ENCODE measurements at regions not wholly inside any gene's neighbourhood (a gene's known extent, or its start where the extent isn't known, plus 50 kb on each side); places are given as distances from the start of the nearest gene placed in this dataset.

- no peak for ATAC-seq
- Mint-ChIP-seq H3K4me1 (ENCODE audit: low read depth in 2 of 2) (no peaks in the 10 kb centered on the region), H3K27me3 (peaks cover 10 to 25% of the 10 kb centered on the region in 2 donors), H3K27ac (no peak overlapping the region), H3K4me3 (no peak overlapping the region), H3K9me3 (no peaks in the 10 kb centered on the region), H3K36me3 (no peaks in the 10 kb centered on the region)
- DNase-seq (ENCODE audit: low spot score): no peak
These were observed 377.7 kb upstream of the MAF start for GRCh38 chr16:79977940-79978836.

GRCh38 chr16:79973320-79973719, 372.8 kb upstream of the MAF start:
- no peaks in the 10 kb centered on the region for H3K36me3 Mint-ChIP-seq
- no peak overlapping the region for H3K27ac Mint-ChIP-seq
- no peak for DNase-seq (ENCODE audit: low spot score)
- H3K9me3 Mint-ChIP-seq: no peaks in the 10 kb centered on the region
- no peaks in the 10 kb centered on the region for H3K4me1 Mint-ChIP-seq (ENCODE audit: low read depth in 2 of 2)
- no peak overlapping the region for H3K4me3 Mint-ChIP-seq
- H3K27me3 Mint-ChIP-seq: peaks cover 5 to 15% of the 10 kb centered on the region in 2 donors
- no peak for ATAC-seq

DNA sequence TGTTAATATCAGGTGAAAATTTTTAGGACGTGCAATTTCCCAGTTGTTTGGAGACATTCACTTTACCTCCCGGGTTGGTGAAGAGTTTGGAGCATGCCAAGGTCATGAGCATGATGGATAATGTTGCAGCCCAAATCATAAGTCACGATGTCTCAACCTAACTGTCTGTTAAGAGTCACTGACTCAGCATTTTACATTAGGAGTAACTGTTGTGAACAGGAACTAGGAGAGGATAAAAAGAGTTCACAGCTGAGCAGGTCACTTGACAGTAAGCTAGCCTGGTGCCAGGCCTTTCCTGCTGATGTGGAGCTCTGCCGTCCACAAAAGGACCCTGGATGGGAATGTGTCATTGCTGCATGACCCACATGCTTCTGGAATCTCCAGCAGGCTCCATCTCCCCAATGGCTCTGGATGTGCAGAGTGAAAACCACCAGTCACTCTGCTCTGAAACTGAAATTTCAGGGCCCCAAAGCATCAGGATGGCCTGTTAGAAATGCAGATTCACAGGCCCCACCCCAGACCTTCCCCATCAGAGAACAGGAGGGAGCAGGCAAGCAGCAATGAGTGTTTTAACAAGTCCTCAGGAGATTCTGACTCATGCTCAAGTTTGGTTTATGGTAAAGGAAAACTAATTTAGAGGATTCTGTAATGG, 371.6 kb upstream of the MAF start:
- H3K4me1 Mint-ChIP-seq (ENCODE audit: low read depth in 2 of 2): no peaks in the 10 kb centered on the region
- H3K27me3 Mint-ChIP-seq: peaks cover 0 to 10% of the 10 kb centered on the region in 2 donors

GRCh38 chr16:79971237-79971572, 370.7 kb upstream of the MAF start:
- no peaks in the 10 kb centered on the region for H3K9me3 Mint-ChIP-seq
- H3K4me3 Mint-ChIP-seq: no peak overlapping the region
- H3K4me1 Mint-ChIP-seq (ENCODE audit: low read depth in 2 of 2): no peaks in the 10 kb centered on the region
- H3K27ac Mint-ChIP-seq: no peak overlapping the region
- ATAC-seq (no peak), DNase-seq (ENCODE audit: low spot score) (no peak)
- peaks cover 1 to 7% of the 10 kb centered on the region in 2 donors for H3K27me3 Mint-ChIP-seq
- H3K36me3 Mint-ChIP-seq: no peaks in the 10 kb centered on the region

More for the DNA sequence above, 371.6 kb upstream of the MAF start:
- Mint-ChIP-seq H3K27ac (no peak overlapping the region), H3K36me3 (no peaks in the 10 kb centered on the region), H3K4me3 (no peak overlapping the region), H3K9me3 (no peaks in the 10 kb centered on the region)
- ATAC-seq: no peak
- no peak for DNase-seq (ENCODE audit: low spot score)

- H3K27me3 Mint-ChIP-seq: peaks cover 4 to 12% of the 10 kb centered on the region in 2 donors
- no peaks in the 10 kb centered on the region for H3K4me1 Mint-ChIP-seq (ENCODE audit: low read depth in 2 of 2)
- no peak overlapping the region for H3K4me3 Mint-ChIP-seq
- no peak for ATAC-seq
- no peaks in the 10 kb centered on the region for H3K9me3 Mint-ChIP-seq
- H3K36me3 Mint-ChIP-seq: no peaks in the 10 kb centered on the region
- DNase-seq (ENCODE audit: low spot score): no peak
- no peak overlapping the region for H3K27ac Mint-ChIP-seq
These were observed 370.2 kb upstream of the MAF start for GRCh38 chr16:79970551-79971236.

DNA sequence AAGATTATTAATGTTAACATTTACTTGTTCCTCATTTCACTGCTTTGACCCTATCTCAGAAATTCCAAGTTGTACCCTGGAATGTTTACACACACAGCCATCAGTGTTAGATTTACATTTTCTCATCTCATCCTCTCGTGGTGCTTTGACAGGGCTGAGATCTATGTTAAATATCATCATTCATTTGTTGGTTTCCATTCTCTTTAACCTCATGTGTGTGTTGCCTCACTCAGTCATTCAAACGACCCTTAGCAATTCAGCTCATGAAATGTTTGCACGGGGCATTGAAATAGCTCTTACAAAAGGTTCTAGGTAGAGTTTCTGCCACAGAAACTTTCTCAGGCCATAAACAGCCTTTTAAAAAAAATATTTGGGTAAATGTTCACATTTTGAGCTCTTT, 369.6 kb upstream of the MAF start:
- Mint-ChIP-seq H3K27me3 (peaks cover 5 to 13% of the 10 kb centered on the region in 2 donors), H3K27ac (no peak overlapping the region), H3K9me3 (no peaks in the 10 kb centered on the region), H3K4me3 (no peak overlapping the region), H3K36me3 (no peaks in the 10 kb centered on the region), H3K4me1 (ENCODE audit: low read depth in 2 of 2) (no peaks in the 10 kb centered on the region)
- ATAC-seq (no peak), DNase-seq (ENCODE audit: low spot score) (no peak)

DNA sequence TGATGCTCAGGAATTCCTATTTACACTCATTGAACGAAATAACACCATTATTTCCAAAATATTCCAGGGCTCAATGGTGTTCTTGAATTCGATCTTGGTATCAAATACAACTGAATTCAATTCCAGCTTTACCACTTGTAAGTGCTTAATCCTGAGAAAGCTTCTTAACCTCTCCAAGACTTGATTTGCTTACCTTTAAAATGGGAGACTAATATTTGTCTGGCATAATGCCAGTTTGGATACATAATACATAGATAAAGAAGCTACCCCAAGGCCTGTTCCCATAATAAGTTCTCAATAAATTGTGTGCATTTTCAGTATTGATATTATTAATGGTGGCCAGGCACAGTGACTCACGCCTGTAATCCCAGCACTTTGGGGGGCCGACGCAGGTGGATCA, 368.9 kb upstream of the MAF start:
- no peaks in the 10 kb centered on the region for H3K9me3 Mint-ChIP-seq
- peaks cover 5 to 14% of the 10 kb centered on the region in 2 donors for H3K27me3 Mint-ChIP-seq
- H3K27ac Mint-ChIP-seq: no peak overlapping the region
- H3K4me1 Mint-ChIP-seq (ENCODE audit: low read depth in 2 of 2): no peaks in the 10 kb centered on the region
- H3K36me3 Mint-ChIP-seq: no peaks in the 10 kb centered on the region
- ATAC-seq (no peak), DNase-seq (ENCODE audit: low spot score) (no peak)
- H3K4me3 Mint-ChIP-seq: no peak overlapping the region

DNA sequence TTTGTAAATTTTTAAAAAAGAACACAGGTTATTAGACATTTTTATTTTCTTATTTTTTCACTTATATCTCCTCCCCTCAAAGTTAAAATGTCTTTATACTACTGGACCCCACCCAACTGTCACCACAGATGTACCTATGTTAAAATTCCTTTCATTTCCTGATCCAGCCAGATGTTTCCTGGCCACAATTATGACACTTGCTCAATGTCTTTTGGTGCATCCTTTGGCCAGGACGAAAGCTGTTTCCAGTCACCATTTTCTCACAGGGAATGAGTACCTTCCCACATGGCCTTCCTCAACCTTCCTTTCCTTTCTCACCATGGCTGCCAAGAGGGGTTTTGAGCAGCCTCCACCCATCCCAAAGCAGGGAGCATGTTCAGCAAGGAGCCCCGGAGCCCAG, 365.7 kb upstream of the MAF start:
- no peaks in the 10 kb centered on the region for H3K36me3 Mint-ChIP-seq
- no peaks in the 10 kb centered on the region for H3K9me3 Mint-ChIP-seq
- no peaks in the 10 kb centered on the region for H3K4me1 Mint-ChIP-seq (ENCODE audit: low read depth in 2 of 2)
- H3K27ac Mint-ChIP-seq: no peak overlapping the region
- H3K27me3 Mint-ChIP-seq: peaks cover 15 to 32% of the 10 kb centered on the region in 2 donors
- ATAC-seq: no peak
- no peak for DNase-seq (ENCODE audit: low spot score)
- H3K4me3 Mint-ChIP-seq: no peak overlapping the region

DNA sequence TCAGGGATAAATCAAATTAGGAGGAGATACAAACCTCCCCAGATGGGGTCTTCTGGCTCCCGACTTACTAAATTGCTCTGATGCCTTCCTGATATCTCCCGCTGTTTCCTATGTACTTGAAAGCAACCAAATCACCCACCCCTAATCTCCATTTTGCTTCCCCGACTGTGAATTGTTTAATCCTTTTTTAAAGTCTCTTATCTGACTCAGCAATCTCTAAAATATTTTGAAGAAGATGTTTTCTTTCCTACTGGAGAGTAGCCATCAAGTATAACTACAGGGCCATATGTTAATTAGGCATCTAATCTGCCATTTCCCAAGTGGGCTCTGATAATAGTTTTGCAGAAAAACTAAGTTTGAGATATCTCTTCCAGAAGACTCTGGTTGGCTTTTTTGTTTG, 365.2 kb upstream of the MAF start:
- Mint-ChIP-seq H3K9me3 (no peaks in the 10 kb centered on the region), H3K4me1 (ENCODE audit: low read depth in 2 of 2) (no peaks in the 10 kb centered on the region), H3K27me3 (peaks cover 18 to 38% of the 10 kb centered on the region in 2 donors), H3K4me3 (no peak overlapping the region), H3K36me3 (peaks cover 2% of the 10 kb centered on the region), H3K27ac (no peak overlapping the region)
- ATAC-seq: no peak
- DNase-seq (ENCODE audit: low spot score): no peak

GRCh38 chr16:79964104-79964503, 363.6 kb upstream of the MAF start:
- peaks cover 21 to 43% of the 10 kb centered on the region in 2 donors for H3K27me3 Mint-ChIP-seq

DNA sequence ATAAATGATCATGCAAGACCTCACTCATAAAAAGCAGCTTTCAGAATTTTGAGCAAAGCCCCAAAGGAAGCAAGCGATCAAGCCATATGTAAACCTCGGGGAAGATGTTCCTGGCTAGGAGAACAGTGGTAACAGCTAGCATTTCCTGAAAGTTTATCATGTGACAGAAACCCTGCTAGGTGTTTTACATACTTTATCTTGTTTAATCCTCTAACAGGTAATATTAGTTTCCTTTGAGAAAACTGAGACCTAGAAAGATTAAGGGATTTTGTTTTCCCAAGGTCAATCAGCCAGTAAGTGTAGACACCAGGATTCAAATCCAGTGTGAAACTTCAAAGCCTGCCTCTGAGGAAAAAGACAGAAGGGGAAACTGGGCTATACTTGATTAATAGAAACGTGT, 362.4 kb upstream of the MAF start:
- DNase-seq (ENCODE audit: low spot score) (no peak), ATAC-seq (no peak)
- peaks cover 21 to 43% of the 10 kb centered on the region in 2 donors for H3K27me3 Mint-ChIP-seq
- no peaks in the 10 kb centered on the region for H3K9me3 Mint-ChIP-seq
- no peak overlapping the region for H3K27ac Mint-ChIP-seq
- peaks cover 5% of the 10 kb centered on the region for H3K36me3 Mint-ChIP-seq
- H3K4me1 Mint-ChIP-seq (ENCODE audit: low read depth in 2 of 2): no peaks in the 10 kb centered on the region
- H3K4me3 Mint-ChIP-seq: no peak overlapping the region

More at GRCh38 chr16:79964104-79964503, 363.6 kb upstream of the MAF start:
- no peak overlapping the region for H3K27ac Mint-ChIP-seq
- DNase-seq (ENCODE audit: low spot score): no peak
- no peaks in the 10 kb centered on the region for H3K4me1 Mint-ChIP-seq (ENCODE audit: low read depth in 2 of 2)
- no peak for ATAC-seq
- no peaks in the 10 kb centered on the region for H3K9me3 Mint-ChIP-seq
- no peak overlapping the region for H3K4me3 Mint-ChIP-seq
- H3K36me3 Mint-ChIP-seq: peaks cover 5% of the 10 kb centered on the region

DNA sequence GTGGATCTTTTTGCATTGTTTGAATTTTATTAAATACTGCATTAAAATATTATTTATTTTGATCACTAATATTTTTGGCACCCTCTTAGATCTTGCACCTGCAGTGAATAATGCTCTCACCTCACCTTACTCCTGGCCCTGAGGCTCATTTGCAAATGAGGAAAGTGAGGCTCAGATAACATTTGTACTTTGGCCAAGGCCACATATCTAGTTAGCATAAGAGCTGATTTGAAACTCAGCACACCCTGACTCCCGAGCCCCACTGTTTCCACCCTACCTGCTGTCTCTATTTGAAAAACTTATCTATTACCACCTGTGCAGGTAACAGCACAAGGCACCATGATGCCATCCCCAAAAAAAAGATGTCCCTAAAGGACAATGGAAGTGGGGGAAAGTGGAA, 358.7 kb upstream of the MAF start:
- H3K36me3 Mint-ChIP-seq: peaks cover 5% of the 10 kb centered on the region
- ATAC-seq (no peak), DNase-seq (ENCODE audit: low spot score) (no peak)
- H3K9me3 Mint-ChIP-seq: no peaks in the 10 kb centered on the region
- no peak overlapping the region for H3K27ac Mint-ChIP-seq
- H3K4me3 Mint-ChIP-seq: no peak overlapping the region
- no peaks in the 10 kb centered on the region for H3K4me1 Mint-ChIP-seq (ENCODE audit: low read depth in 2 of 2)
- peaks cover 14 to 35% of the 10 kb centered on the region in 2 donors for H3K27me3 Mint-ChIP-seq

DNA sequence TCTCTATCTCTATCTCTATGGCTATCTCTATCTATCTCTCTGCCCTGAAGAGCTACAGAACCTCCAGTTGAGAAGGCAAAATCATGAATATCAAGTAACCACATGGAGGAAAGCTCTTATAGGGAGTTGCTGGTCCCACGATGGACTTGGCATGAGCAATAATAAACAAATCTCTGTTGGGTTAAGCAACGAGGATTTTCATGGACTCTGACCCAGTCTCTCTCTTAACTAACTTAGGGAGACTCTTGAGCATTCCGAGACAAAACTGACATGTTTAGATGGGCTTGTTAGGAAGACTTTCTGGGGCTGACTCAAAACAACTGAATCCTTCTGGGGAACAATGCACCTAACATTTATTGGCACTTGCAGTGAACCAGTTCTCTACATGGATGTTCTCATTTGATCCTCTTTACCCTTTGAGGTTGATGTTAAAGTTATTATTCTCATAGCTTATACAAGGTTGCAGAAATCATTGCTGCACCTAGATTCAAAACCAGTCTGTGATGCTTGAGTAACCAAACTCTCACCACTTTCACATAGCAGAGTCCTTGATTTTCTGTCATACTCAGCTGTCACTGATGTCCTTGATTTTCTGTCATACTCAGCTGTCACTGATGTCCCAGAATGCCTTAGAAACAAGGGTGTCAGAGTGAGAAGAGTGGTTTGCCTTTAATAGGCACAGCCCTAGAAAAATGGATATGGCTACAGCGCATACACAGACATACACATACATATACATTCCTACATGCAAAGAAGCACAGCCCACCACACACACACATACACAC, 354.6 kb upstream of the MAF start:
- H3K36me3 Mint-ChIP-seq: no peaks in the 10 kb centered on the region
- H3K4me1 Mint-ChIP-seq (ENCODE audit: low read depth in 2 of 2): no peaks in the 10 kb centered on the region

More for the DNA sequence above, 354.6 kb upstream of the MAF start:
- Mint-ChIP-seq H3K9me3 (no peaks in the 10 kb centered on the region), H3K4me3 (no peak overlapping the region), H3K27me3 (peaks cover 0 to 11% of the 10 kb centered on the region in 2 donors), H3K27ac (no peak overlapping the region)
- DNase-seq (ENCODE audit: low spot score): no peak
- no peak for ATAC-seq

Data from natural killer cell treated with Interleukin-12 subunit alpha and Interleukin-12 subunit beta and Interleukin-15 and Interleukin-18, amount 100 ng/mL, for 72 hours (primary cell).